Liver (tissue), 8 donors: ENCODE measurements at regions not wholly inside any gene's neighbourhood (a gene's known extent, or its start where the extent isn't known, plus 50 kb on each side); places are given as distances from the start of the nearest gene placed in this dataset.

Experiments
- DNase-seq: peaks from one replicate; pipeline ENCODE4 v3.0.0-alpha.2; 2017; ENCODE audit warnings: low spot score
- H3K27ac ChIP-seq, 2 donors: one replicate each; pipeline ENCODE4 v1.7.0; 2013; ENCODE audit warnings: inconsistent platforms in 2 of 2, low read length in 2 of 2, control low read depth in 1 of 2, low read depth in 1 of 2, mild to moderate bottlenecking in 1 of 2
- H3K27me3 ChIP-seq, 4 donors: one replicate each; pipeline versions ENCODE4 v1.6.1 to v1.7.0; 2013; ENCODE audit warnings: low read length in 3 of 4, inconsistent platforms in 1 of 4, mild to moderate bottlenecking in 1 of 4, moderate library complexity in 1 of 4; ENCODE audit not compliant: control insufficient read depth in 4 of 4, insufficient read depth in 4 of 4
- H3K36me3 ChIP-seq, 4 donors: one replicate each; pipeline versions ENCODE4 v1.6.1 to v1.7.0; 2013; ENCODE audit warnings: low read length in 3 of 4, mild to moderate bottlenecking in 3 of 4, low read depth in 1 of 4, moderate library complexity in 1 of 4; ENCODE audit not compliant: control insufficient read depth in 4 of 4, insufficient read depth in 3 of 4
- H3K4me1 ChIP-seq, 4 donors: one replicate each; pipeline versions ENCODE4 v1.6.1 to v1.7.0; 2013; ENCODE audit warnings: low read length in 3 of 4, mild to moderate bottlenecking in 3 of 4, moderate library complexity in 1 of 4; ENCODE audit not compliant: control insufficient read depth in 4 of 4, insufficient read depth in 4 of 4
- H3K4me3 ChIP-seq, 3 donors: one replicate each; pipeline versions ENCODE4 v1.6.1 to v1.7.0; 2013; ENCODE audit warnings: low read length in 3 of 3, control low read depth in 1 of 3, low read depth in 1 of 3, mild to moderate bottlenecking in 1 of 3
- H3K9ac ChIP-seq, 2 donors: one replicate each; pipeline ENCODE4 v1.7.0; 2013; ENCODE audit warnings: low read length in 2 of 2, mild to moderate bottlenecking in 2 of 2, moderate library complexity in 2 of 2, control low read depth in 1 of 2, low read depth in 1 of 2
- H3K9me3 ChIP-seq, 4 donors: one replicate each; pipeline versions ENCODE4 v1.6.1 to v1.7.0; 2013; ENCODE audit warnings: low read length in 3 of 4; ENCODE audit not compliant: control insufficient read depth in 4 of 4
- CTCF ChIP-seq: fragments of 150-350 bp; IDR thresholded peaks from 2 replicates; pipeline ENCODE4 v1.5.1; 2017; ENCODE audit warnings: improper control_type of control experiment, low read depth, low read length; ENCODE audit not compliant: missing input control
- EGR1 ChIP-seq, 2 donors: IDR thresholded peaks; 2 replicates each; pipeline ENCODE4 v1.6.1; 2016 to 2018; ENCODE audit warnings: antibody characterized with exemption in 2 of 2, low read depth in 2 of 2
- FOXA2 ChIP-seq: IDR thresholded peaks from 2 replicates; pipeline ENCODE4 v1.6.1; 2016; ENCODE audit warnings: antibody characterized with exemption
- GABPA ChIP-seq, 2 donors: IDR thresholded peaks in 1 of 2; conservative IDR thresholded peaks in 1 of 2; 2 replicates each; pipeline ENCODE4 v1.6.1; 2016; ENCODE audit warnings: antibody characterized with exemption in 2 of 2, mild to moderate bottlenecking in 1 of 2, moderate library complexity in 1 of 2
- HNF4A ChIP-seq, 2 donors: conservative IDR thresholded peaks; 2 replicates each; pipeline ENCODE4 v1.6.1; 2016; ENCODE audit warnings: antibody characterized with exemption in 2 of 2, mild to moderate bottlenecking in 2 of 2
- MAX ChIP-seq: IDR thresholded peaks from 2 replicates; pipeline ENCODE4 v1.6.1; 2016; ENCODE audit warnings: antibody characterized with exemption
- RAD21 ChIP-seq, 2 donors: IDR thresholded peaks; 2 replicates each; pipeline ENCODE4 v1.6.1; 2016; ENCODE audit warnings: antibody characterized with exemption in 2 of 2, mild to moderate bottlenecking in 2 of 2
- RXRA ChIP-seq, 2 donors: IDR thresholded peaks; 2 replicates each; pipeline ENCODE4 v1.6.1; 2017 to 2018; ENCODE audit warnings: antibody characterized with exemption in 2 of 2, mild to moderate bottlenecking in 1 of 2
- TAF1 ChIP-seq: conservative IDR thresholded peaks from 2 replicates; pipeline ENCODE4 v1.6.1; 2016; ENCODE audit warnings: antibody characterized with exemption, mild to moderate bottlenecking
- YY1 ChIP-seq: IDR thresholded peaks from 2 replicates; pipeline ENCODE4 v1.6.1; 2016; ENCODE audit warnings: antibody characterized with exemption, mild to moderate bottlenecking
- WGBS: extraction: QIAGEN DNeasy Blood & Tissue Kit; methylation state at CpG from one replicate; pipeline ENCODE4 v1.1.7; 2013; 5-methylcytosine and 5-hydroxymethylcytosine counted together
- donor health status: healthy.
- donor health status: healthy.
- donor health status: healthy.
- donor health status: healthy.
- donor health status: healthy.

GRCh38 chr16:64196444-64196843 is 925.4 kb downstream of the CDH11 start:
- no peak for TF ChIP-seq EGR1 (IDR thresholded peaks at IDR 0.05; ENCODE audit: low read depth in 2 of 2)
- WGBS, result 46% methylated on average over 1 of the region's 1 CpG

GRCh38 chr16:64185954-64186353 is 935.9 kb downstream of the CDH11 start:
- WGBS, result 75% methylated on average over 3 of the region's 3 CpGs
- H3K9me3 ChIP-seq, result no peaks in the 10 kb centered on the region
- no peak overlapping the region for H3K27ac ChIP-seq
- no peak overlapping the region for H3K9ac ChIP-seq
- no peaks in the 10 kb centered on the region for H3K4me1 ChIP-seq
- no peaks in the 10 kb centered on the region for H3K36me3 ChIP-seq
- no peaks in the 10 kb centered on the region for H3K27me3 ChIP-seq
- no peak for TF ChIP-seq CTCF
- no peak for TF ChIP-seq TAF1
- H3K4me3 ChIP-seq, result no peak overlapping the region
- DNase-seq, result no peak

More at GRCh38 chr16:64196444-64196843, 925.4 kb downstream of the CDH11 start:
- H3K4me1 ChIP-seq, result no peaks in the 10 kb centered on the region
- no peaks in the 10 kb centered on the region for H3K27me3 ChIP-seq
- no peak overlapping the region for H3K4me3 ChIP-seq
- H3K36me3 ChIP-seq, result no peaks in the 10 kb centered on the region
- H3K9ac ChIP-seq, result no peak overlapping the region
- no peaks in the 10 kb centered on the region for H3K9me3 ChIP-seq
- DNase-seq, result no peak
- H3K27ac ChIP-seq, result no peak overlapping the region

GRCh38 chr16:64184156-64184555 is 937.7 kb downstream of the CDH11 start:
- Histone ChIP-seq H3K27me3 (no peaks in the 10 kb centered on the region), H3K27ac (no peak overlapping the region), H3K4me1 (no peaks in the 10 kb centered on the region), H3K36me3 (no peaks in the 10 kb centered on the region), H3K9ac (no peak overlapping the region), H3K9me3 (no peaks in the 10 kb centered on the region), H3K4me3 (no peak overlapping the region)
- DNase-seq, result no peak
- TF ChIP-seq MAX (no peak), CTCF (no peak), GABPA (IDR thresholded peaks at IDR 0.05 in 1 of 2, conservative IDR thresholded peaks at IDR 0.05 in 1 of 2) (no peak), RXRA (IDR thresholded peaks at IDR 0.05) (no peak), FOXA2 (no peak), RAD21 (IDR thresholded peaks at IDR 0.05) (no peak), YY1 (no peak), HNF4A (conservative IDR thresholded peaks at IDR 0.05) (no peak)
